HG02678 (cell line): ENCODE measurements at regions not wholly inside any gene's neighbourhood (a gene's known extent, or its start where the extent isn't known, plus 50 kb on each side); places are given as distances from the start of the nearest gene placed in this dataset.
A peak's percentile ranks its signal among the peaks of the same experiment; 100 is the strongest.

Experiments used
- ATAC-seq: cut with Tn5 transposase; IDR thresholded peaks from one replicate; pipeline ENCODE4 v1.9.1; 2021; ENCODE audit warnings: mild to moderate bottlenecking, moderate library complexity; ENCODE audit not compliant: unreplicated experiment

DNA sequence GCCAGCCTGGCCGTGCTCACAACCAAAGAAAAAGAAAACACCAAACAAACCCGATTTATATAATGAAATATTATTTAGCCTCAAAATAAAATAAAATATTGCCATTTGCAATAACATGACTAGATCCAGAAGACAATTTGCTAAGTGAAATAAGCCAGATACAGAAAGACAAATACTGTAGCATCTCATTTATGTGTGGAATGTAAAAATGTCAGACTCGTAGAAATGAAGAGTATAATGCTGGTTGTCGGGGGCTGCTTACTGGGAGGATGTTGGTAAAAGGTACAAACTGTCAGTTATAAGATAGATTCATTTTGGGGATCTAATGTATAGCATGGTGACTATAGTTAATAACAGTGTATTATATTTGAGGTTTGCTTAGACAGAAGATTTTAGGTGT is 269.7 kb downstream of the THBS2 start:
- ATAC-seq, result no peak

DNA sequence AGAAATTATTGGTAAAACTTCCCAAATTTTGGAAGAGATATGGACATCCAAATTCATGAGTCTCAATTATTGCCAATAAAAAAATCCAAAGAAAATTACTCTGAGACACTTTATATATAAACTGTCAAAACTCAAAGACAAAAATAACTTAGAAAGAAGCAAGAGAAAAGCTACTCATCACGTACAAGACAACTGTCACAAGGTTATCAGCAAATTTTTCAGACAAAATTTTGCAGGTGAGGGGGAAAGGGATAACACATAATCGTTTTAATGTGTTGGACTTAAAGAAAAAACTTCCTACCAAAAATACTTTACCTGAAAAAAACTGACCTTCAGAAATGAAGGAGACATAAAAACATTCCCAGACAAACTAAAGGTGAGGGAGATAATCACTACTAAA is 272.5 kb downstream of the THBS2 start:
- no peak for ATAC-seq

DNA sequence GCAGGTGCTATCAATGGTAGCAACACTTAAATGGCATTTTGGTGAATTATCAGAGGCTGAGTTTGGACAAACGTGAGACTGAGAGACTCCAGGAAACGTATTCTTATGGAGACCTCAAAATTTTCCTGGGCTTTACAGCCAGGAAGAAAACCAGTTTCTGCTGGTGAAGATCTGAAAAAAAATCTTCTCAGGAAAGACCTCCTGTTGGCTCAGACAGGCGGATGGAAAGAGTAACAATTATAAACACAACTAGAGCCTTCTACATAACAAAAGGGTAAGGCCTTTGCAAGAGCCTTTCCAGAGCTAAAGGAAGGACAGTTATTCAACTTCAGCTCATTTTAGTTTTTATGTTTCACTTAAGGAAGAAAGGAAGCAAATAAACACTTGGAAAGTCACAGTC is 274.4 kb downstream of the THBS2 start:
- no peak for ATAC-seq

DNA sequence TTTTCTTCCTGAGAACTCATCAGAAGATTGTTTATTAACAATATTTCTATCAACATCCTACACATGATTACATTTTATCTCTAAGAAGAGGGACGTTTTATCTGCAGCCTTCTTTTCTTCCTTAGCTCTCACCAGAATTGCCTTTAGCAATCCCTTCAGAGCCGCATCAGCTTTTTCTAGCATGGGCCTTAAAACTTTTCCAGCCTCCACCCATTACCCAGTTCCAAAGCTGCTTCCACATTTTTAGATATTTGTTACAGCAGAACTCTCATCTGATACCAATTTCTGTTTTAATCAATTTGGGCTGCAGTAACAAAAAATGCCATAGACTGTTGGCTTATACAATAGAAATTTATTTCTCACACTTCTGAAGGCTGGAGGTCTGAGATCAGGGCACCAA is 281.5 kb downstream of the THBS2 start:
- no peak for ATAC-seq

DNA sequence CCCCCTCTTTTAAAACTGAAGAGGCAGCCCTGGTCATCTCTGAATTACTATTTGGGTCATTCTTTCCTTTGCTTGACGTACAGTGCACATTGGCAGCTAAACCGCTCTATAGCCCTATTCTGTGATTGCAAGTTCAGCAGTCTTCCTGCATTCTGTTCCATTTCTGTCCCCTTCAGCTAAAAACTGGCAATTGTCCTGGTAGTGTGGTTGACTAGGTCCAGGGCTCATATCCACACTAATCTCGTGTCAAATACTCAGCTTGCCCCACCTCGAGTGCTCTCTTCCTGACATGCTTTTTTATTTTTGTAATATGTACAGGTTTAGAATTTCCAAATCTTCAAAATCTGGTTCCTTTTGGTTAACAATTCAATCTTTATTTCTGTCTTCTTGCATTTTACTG is 282.1 kb downstream of the THBS2 start:
- no peak for ATAC-seq

DNA sequence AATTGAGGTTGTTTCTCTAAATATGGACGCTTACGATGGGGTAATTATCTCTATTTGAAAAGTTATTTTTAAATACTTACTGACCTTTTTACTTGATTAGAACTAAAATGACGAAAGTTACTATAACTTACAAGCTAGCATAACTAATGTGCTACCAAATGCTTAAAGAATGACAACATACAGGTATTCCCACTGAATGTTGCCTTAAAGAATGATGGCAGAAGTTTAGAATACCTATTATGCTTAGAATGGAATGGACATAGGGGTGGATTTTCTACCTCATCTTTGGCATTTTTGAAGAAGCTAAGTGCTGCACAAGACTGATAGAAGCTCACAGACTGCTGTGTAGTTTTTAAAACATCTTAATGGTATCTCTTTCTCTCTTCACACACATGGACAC is 284.8 kb downstream of the THBS2 start:
- no peak for ATAC-seq

DNA sequence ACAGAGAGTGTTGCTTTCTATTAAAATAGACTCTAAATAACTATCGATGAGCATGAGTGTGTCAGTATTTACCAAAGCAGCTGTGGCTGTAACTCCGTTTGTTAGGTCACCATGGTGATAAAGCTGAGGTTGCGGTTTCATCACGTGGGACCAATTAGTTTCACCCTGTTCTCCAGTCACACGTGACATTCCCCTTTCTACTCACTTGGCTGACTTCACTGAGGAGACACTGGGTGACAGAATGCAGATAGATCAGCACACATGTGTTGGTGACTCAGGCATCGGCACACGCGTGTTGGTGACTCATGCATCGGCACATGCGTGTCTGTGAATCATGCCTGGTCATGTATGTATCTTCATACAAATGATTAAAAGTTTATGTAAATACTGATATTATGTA is 285.4 kb downstream of the THBS2 start:
- no peak for ATAC-seq

DNA sequence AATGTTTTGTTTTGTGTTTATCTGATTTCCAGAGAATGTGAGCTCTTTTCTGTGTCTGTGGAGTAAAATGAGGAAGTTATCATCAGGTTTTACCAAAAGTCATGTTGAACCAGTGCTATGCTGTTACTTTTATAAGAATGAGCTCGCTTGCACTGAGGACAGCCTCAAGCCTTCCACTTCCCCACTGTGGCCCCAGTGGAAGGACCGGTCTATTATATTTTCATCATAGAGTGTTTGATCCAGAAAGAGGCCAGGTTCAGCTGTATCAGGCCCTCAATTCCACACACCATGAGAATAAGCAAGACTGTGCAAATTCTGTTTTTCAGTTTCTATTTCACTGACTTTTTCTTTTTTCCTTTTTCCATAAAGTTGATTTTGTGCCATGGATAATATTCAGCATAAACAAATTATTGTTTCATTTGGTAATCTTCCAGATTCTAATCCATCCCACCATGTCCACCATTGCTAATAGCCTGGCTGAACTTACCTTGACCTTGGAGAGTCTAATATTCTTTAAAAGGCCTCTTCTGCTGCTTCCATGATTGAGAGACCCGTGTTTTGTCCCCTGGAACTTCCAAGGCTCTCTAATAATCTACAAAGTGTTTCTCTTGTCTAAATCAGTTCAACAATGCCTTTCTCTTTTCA is 286.2 kb downstream of the THBS2 start:
- ATAC-seq, result no peak

DNA sequence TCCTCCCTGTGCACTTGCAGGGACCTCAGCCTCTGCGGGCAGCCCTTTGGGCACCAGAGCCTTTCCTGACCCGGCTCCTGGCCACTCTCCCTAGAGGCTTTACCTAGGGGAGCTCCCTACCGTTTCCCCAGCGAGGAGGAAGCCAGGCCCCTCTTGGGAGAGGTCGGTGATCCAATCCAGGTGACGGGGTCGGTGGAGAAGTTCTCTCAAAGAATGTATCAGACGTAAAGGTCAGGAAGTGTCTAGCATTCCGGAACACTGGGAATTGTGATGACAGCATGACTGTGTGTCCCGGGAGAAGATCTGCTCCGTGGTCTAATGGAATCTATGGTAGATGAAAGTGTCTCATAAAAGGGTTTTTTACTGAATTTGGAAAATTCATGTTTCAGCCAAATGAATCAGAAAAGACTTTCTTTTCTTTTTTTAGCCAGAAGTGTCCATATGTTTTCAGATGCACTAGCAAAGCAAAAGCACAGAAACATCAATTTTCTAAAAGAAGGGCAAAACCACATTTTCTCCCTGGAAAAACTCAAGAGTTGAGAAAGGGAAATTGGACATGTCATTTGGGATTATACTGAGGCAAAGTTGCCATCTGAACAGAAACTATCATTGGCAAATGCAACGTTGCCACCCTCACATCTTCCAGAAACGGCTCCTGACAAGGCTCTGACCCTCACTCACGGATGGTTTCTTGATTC is 289.4 kb downstream of the THBS2 start:
- no peak for ATAC-seq

DNA sequence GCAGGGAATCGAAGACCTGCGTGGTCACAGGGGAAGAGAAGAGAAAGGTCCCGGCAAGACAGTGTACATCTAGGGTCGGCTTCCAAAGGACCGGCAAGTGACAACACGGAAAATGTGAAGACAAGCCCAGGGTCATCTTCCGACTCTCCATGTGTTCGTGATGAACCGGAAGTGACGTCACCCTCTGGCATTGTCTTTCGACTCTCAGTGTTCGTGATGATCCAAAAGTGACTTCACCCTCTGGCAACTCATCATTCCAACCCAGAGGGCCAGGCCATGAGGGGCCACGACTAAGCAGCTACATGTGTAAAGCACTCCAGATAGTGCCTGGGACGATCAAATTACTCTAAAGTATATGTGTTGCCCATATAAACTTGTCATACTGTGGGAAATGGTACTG is 290.8 kb downstream of the THBS2 start:
- ATAC-seq, result no peak

DNA sequence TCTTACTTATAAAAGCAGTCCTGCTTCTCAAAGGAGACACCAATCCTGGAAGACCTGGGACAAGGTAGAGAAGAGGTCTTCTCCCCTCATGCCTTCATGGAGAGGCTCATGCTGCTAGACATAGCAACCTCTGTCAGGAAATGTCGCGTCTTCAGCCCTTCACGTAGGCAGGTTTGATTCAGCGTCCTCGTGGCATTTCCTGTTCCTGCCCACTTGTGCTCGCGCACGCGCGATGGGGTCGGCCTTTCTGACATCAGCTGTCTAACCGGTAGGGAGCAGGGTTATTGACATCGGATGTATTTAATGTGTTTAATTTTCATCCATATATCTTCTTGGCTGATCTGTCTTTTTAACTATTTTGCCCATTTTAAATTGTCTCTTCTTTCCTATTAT is 292.4 kb downstream of the THBS2 start:
- no peak for ATAC-seq

DNA sequence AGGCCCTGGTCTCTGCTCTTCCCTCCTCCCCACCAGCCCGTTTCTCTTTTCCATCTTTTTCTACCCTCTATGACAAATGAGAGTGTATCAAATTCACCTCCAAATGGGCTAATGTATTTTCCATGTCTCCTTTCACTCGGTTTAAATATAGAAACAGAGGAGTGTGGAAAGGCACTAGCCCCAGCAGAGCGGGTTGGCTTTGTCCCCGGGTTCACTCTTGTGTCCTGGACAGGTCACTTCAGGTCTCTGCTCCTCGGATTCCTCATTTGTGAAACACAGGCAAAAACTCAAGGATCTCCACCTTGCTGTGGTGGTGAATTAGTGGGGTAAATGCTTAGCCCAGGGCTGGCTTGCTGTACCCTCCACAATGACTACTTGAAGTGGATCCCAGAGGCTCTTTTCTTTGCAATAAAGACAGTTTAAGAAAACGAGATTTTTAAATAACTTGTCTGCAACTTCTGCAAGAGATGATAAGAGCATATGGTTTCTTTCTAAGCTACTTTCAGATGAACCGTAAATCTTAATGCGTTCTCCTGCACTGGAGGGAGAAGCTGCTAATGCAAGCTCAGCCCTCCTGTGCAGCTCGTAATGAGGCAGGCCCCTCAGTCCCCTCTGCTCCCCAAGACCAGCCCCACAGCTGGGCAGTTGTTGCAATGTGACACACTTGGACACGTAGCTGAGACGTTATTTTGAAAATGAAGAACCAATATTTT is 292.9 kb downstream of the THBS2 start:
- ATAC-seq, result no peak

DNA sequence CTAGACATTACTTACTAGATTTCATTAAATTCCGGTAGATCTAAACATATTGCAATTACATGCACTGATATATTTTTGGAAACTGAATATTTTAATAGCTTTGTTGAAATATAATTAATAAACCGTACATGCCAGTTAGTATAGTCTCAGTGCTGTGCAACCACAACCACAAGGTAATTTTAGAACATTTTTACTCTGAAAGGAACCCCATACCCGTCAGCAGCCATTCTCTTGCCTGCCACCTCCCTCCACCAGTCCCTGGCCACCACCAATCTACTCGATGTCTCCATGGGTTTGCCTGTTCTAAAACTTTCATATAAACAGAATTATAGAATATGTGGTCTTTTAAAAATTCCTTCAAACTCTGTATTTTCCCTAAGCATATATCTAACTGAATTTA is 293.9 kb downstream of the THBS2 start:
- no peak for ATAC-seq

DNA sequence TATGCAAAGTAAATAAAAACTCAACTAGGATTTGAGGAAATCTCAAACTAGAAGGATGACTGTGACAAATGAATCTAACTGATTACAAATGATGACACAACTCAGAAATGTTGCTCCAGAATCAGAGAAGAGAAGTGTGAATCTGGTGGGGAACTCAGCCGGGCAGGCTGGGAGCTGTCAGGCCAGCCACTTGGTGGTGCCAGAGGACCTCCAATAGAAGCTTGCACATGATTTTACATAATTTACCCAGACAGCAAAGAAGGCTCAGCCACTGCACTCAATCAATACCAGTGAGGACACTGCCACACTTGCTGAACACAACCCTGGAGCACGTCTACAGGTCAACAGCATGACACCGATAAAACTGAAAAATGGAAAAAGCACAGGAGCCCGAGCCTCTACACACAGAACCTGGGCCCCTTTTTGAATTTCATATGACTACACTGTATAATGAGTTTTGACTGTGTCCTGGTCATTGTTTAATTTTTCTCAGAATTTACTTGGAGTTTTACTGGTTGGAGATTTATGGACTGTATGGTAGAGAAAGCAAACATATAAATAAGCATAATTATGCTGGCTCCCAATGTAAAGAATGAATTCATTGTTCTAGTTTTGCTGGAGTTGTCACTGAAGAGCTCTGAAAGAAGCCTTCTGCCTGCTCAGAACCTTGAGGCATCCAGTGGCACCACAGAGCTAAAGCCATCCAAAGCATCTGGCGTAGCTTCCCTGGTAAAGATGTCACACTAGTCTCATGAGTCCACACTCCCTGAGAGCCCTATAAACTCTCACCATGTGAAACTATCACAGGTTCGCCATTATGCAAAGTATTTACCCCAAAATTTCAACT is 296.5 kb downstream of the THBS2 start:
- ATAC-seq, result peak; percentile 78

DNA sequence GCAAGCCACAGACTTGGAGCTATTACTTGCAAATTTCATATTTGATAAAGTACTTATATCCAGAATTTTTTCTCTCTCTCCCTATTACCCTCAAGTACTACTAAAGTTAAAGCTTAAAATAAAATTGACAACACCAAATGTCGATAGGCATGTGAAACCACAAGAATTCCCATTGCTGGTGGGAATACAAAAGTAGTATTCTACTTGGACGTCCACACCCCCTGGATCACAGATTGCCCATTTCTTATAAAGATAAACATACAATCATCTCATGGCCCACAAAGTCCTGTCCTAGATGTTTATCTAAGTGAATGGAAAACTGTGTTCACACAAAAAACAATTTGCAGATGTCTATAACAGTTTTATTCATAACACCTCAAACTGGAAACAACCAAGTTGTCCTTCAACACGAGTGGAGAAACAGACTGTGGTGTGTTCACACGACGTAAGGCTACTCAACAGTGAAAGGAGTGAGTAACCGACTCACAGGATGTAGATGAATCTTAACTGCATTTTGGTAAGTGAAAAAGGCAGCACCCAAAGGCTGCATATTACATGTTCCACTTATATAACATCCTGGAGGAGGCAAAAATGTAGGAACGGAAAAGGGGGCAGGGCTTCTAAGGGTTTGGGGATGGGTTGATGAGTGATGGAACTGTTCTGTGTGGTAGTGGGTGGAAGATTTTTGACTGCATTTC is 297.4 kb downstream of the THBS2 start:
- ATAC-seq, result peak; percentile 21

DNA sequence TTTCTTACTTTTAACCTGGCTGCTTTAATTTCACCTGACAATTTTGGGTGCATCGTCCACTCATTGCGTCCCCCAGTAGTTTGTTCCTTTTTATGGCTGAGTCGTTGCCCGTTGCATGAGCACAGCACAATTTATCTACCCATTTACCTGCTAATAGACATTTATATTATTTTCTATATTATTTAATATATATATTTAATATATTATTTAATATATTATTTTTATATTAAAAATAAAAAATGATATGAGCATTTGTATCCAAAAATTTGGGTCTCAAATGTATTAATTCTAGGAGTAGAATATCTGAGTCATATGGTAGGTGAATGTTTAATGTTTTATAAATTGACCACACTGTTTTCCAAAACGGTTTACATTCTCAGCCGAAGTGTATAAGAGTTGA is 300.2 kb downstream of the THBS2 start:
- ATAC-seq, result no peak

DNA sequence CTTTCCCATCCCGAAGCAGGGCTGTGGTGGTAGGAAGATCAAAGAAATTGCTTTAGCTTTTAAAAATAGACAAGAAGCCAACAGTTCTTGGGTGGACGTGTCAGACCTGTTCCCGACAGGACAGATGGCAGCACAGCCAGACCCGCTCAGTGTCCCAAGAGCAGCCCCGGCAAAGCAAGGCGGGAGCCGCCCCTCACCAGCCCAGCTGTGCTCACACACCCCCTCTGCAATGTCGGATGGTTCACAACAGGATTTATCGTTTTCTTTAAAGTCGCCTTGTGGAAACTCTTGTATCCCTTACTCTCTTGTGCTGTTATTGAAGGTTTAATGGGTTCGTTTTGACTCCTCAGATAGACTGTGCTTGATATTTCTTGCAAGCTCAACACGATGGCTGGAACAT is 302.4 kb downstream of the THBS2 start:
- ATAC-seq, result no peak

DNA sequence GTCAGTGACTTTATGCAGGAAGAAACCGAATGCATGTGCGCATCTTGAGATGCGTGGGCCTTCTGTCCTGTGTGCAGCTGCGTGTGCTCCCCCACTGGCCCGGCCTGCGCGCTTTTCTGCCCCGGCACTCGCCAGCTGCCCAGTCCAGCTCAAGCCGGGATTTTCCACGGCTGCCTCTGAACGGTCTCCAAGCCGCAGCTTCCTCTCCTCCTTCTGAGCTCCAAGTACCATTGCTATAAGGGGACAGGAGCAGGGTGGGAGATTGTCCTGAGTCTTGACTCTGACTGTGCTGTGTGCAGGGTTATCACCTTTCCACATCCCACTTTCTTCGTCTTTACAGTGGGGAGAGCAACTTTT is 302.8 kb downstream of the THBS2 start:
- ATAC-seq, result no peak

DNA sequence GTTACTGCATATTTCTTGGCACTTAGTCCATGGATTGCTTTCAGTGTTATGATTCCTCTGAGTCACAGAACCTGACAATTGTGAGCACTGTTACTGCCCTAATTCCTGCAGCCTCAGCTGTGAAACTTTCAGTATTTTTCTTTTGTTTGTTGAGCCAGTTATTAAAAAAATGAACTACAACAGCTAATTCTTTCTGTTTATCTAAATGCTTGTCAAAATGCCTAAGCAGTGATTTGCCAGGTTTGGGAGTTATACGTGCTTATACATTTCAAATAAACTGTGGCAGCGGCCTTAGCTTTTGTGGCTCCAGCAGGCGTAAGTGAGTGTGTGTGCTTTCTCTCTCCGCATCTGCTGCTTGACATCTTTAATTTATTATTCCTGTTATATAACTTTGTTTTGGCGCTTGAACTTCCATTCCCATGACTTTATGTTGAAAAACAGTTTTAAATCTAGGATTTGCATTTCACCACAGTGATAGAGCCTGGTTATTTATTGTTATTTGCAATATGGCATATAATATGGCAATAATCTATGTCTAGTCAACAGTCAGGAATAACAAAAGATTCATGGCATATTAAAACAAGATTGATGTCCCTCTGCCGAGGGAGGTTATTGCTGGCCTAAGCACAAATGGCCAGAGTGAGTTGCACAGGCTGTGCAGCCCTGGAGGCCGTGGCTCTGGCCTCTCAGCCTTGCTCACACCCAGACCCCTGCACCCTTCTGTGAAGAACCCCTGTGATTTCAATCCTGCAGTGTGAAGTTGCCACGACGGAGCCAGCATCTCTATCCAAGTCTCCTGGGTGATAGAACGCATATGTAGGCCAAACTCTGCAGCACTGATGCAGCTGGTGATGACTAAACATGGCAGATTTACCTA is 303.4 kb downstream of the THBS2 start:
- ATAC-seq, result no peak

DNA sequence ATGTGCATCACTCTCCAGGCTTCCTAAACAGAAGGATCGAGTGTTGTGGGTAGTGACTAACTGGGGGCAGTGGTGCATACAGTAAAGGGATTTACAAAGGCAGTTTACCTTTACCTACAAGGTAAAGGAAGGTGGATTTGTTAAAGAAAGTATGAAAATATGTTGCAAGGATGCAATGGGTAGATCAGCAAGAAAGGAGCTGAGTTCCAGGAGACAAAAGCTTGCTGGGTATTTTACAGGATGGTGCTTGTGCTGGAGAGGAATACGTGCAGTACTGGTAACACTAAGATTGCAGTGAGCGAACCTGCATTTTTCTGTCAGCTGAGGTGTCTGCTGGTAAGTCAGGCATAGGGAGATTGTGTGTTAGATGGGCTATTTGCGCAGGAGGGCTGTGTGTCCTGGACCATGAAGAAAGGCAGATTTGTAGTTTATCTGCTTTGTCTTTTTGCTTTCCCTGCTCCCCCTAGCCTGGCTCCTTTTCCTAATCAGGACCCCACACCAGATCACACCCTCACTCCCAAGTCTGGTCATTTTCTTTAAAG is 304.6 kb downstream of the THBS2 start:
- no peak for ATAC-seq
